GM23248 (cell line): ENCODE measurements at regions not wholly inside any gene's neighbourhood (a gene's known extent, or its start where the extent isn't known, plus 50 kb on each side); places are given as distances from the start of the nearest gene placed in this dataset.

Experiments used
- EZH2 ChIP-seq: fragments of 200-600 bp; sonication (generic); IDR thresholded peaks from 2 replicates; pipeline ENCODE4 v1.6.1; 2018; ENCODE audit warnings: antibody characterized with exemption, mild to moderate bottlenecking; ENCODE audit not compliant: insufficient read depth, poor library complexity, severe bottlenecking
- EZH2phosphoT487 ChIP-seq: fragments of 200-600 bp; sonication (generic); IDR thresholded peaks from 2 replicates; pipeline ENCODE4 v1.6.1; 2018; ENCODE audit warnings: antibody characterized with exemption, moderate library complexity, mild to moderate bottlenecking, low read depth; ENCODE audit not compliant: insufficient read depth

GRCh38 chr2:205902900-205903237 is 183.1 kb downstream of the INO80D start:
- TF ChIP-seq EZH2phosphoT487 (no peak), EZH2 (no peak)
